GM12892 (cell line): ENCODE measurements at regions not wholly inside any gene's neighbourhood (a gene's known extent, or its start where the extent isn't known, plus 50 kb on each side); places are given as distances from the start of the nearest gene placed in this dataset.

Experiments used
- POLR2A ChIP-seq: IDR thresholded peaks from 2 replicates; pipeline ENCODE4 v1.6.1; 2011; ENCODE audit warnings: low read depth, low read length, control low read depth
- POLR2AphosphoS5 ChIP-seq: IDR thresholded peaks from 2 replicates; pipeline ENCODE4 v1.6.1; 2011; ENCODE audit warnings: low read depth, low read length, control low read depth
- TAF1 ChIP-seq: IDR thresholded peaks from 2 replicates; pipeline ENCODE4 v1.6.1; 2011; ENCODE audit warnings: low read depth, mild to moderate bottlenecking, control low read depth, low read length, borderline replicate concordance

- TF ChIP-seq TAF1 (no peak), POLR2AphosphoS5 (no peak), POLR2A (no peak)
Measured at GRCh38 chr20:1757606-1758512, 100.3 kb upstream of the SIRPG start.
